ENCODE measurements at regions not wholly inside any gene's neighbourhood (a gene's known extent, or its start where the extent isn't known, plus 50 kb on each side); places are given as distances from the start of the nearest gene placed in this dataset.

- no peaks in the 10 kb centered on the region for H3K9me3 ChIP-seq (ENCODE audit: severe bottlenecking)
- no peak overlapping the region for H3K27ac ChIP-seq
- no peak overlapping the region for H3K4me3 ChIP-seq (ENCODE audit: low read depth, low read length)
- no peaks in the 10 kb centered on the region for H3K36me3 ChIP-seq
- DNase-seq: no peak
- TF ChIP-seq CTCF (IDR thresholded peaks at IDR 0.05; ENCODE audit: low read depth, low read length): no peak
- peaks cover 92% of the 10 kb centered on the region for H3K27me3 ChIP-seq (ENCODE audit: insufficient read depth, low read depth, severe bottlenecking)
Observed at GRCh38 chr20:61056116-61056515, 195.9 kb upstream of the CDH4 start.

- no peak for DNase-seq
Observed at GRCh38 chr20:61056627-61057442, 195.2 kb upstream of the CDH4 start.

GRCh38 chr20:61057443-61058121, 194.5 kb upstream of the CDH4 start:
- Histone ChIP-seq H3K36me3 (no peaks in the 10 kb centered on the region), H3K4me3 (ENCODE audit: low read depth, low read length) (no peak overlapping the region), H3K27me3 (ENCODE audit: insufficient read depth, low read depth, severe bottlenecking) (peaks cover 93% of the 10 kb centered on the region), H3K27ac (no peak overlapping the region), H3K9me3 (ENCODE audit: severe bottlenecking) (no peaks in the 10 kb centered on the region)
- DNase-seq: no peak
- TF ChIP-seq CTCF (IDR thresholded peaks at IDR 0.05; ENCODE audit: low read depth, low read length): no peak

More at GRCh38 chr20:61056627-61057442, 195.2 kb upstream of the CDH4 start:
- no peak overlapping the region for H3K27ac ChIP-seq
- peaks cover 95% of the 10 kb centered on the region for H3K27me3 ChIP-seq (ENCODE audit: insufficient read depth, low read depth, severe bottlenecking)
- H3K4me3 ChIP-seq (ENCODE audit: low read depth, low read length): no peak overlapping the region
- no peak for TF ChIP-seq CTCF (IDR thresholded peaks at IDR 0.05; ENCODE audit: low read depth, low read length)
- H3K9me3 ChIP-seq (ENCODE audit: severe bottlenecking): no peaks in the 10 kb centered on the region
- no peaks in the 10 kb centered on the region for H3K36me3 ChIP-seq

GRCh38 chr20:61061981-61062380, 190.1 kb upstream of the CDH4 start:
- H3K36me3 ChIP-seq: no peaks in the 10 kb centered on the region
- DNase-seq: no peak
- no peak overlapping the region for H3K4me3 ChIP-seq (ENCODE audit: low read depth, low read length)
- no peaks in the 10 kb centered on the region for H3K9me3 ChIP-seq (ENCODE audit: severe bottlenecking)
- H3K27ac ChIP-seq: no peak overlapping the region
- peaks cover 77% of the 10 kb centered on the region for H3K27me3 ChIP-seq (ENCODE audit: insufficient read depth, low read depth, severe bottlenecking)
- no peak for TF ChIP-seq CTCF (IDR thresholded peaks at IDR 0.05; ENCODE audit: low read depth, low read length)

GRCh38 chr20:61065853-61066252, 186.2 kb upstream of the CDH4 start:
- no peak for DNase-seq
- Histone ChIP-seq H3K4me3 (ENCODE audit: low read depth, low read length) (no peak overlapping the region), H3K36me3 (no peaks in the 10 kb centered on the region), H3K27ac (no peak overlapping the region), H3K27me3 (ENCODE audit: insufficient read depth, low read depth, severe bottlenecking) (peaks cover 73% of the 10 kb centered on the region), H3K9me3 (ENCODE audit: severe bottlenecking) (no peaks in the 10 kb centered on the region)
- TF ChIP-seq CTCF (IDR thresholded peaks at IDR 0.05; ENCODE audit: low read depth, low read length): no peak

All from WERI-Rb-1 (cell line).